Vagina (tissue), 2 donors: ENCODE measurements at regions not wholly inside any gene's neighbourhood (a gene's known extent, or its start where the extent isn't known, plus 50 kb on each side); places are given as distances from the start of the nearest gene placed in this dataset.

Source experiments
- DNase-seq, 2 donors: peaks; one replicate each; pipeline ENCODE4 v3.0.0-alpha.2; 2017; ENCODE audit errors: extremely low spot score in 2 of 2
- H3K27ac ChIP-seq: fragments of 200-600 bp; sonication (generic); one replicate; pipeline ENCODE4 v1.5.1; 2019
- H3K27me3 ChIP-seq: fragments of 200-600 bp; sonication (generic); one replicate; pipeline ENCODE4 v1.5.1; 2019
- H3K36me3 ChIP-seq, 2 donors: fragments of 200-600 bp; sonication (generic); one replicate each; pipeline ENCODE4 v1.5.1; 2017 to 2019
- H3K4me1 ChIP-seq: fragments of 200-600 bp; sonication (generic); one replicate; pipeline ENCODE4 v1.5.1; 2019
- H3K4me3 ChIP-seq, 2 donors: fragments of 200-600 bp; sonication (generic); 1 replicate in 1 of 2; 2 replicates in 1 of 2; pipeline ENCODE4 v1.5.1; 2016 to 2019
- H3K9me3 ChIP-seq: fragments of 200-600 bp; sonication (generic); one replicate; pipeline ENCODE4 v1.5.1; 2019
- CTCF ChIP-seq, 3 experiments: fragments of 450-650 bp in 2 of 3; fragments of 200-600 bp in 1 of 3; sonication (generic) in 1 of 3; IDR thresholded peaks; one replicate each; pipeline ENCODE4 v1.5.1; 2017 to 2019; ENCODE audit warnings: antibody characterized with exemption in 3 of 3, mild to moderate bottlenecking in 2 of 3, moderate library complexity in 2 of 3
- POLR2A ChIP-seq, 2 donors: fragments of 450-650 bp; IDR thresholded peaks; one replicate each; pipeline ENCODE4 v1.6.1; 2017; ENCODE audit warnings: antibody characterized with exemption in 2 of 2, mild to moderate bottlenecking in 2 of 2, moderate library complexity in 2 of 2
- POLR2AphosphoS5 ChIP-seq, 2 donors: sonication (generic); formaldehyde crosslinking; IDR thresholded peaks; one replicate each; pipeline ENCODE4 v1.9.0; 2017; ENCODE audit warnings: antibody characterized with exemption in 2 of 2, mild to moderate bottlenecking in 2 of 2, low read depth in 1 of 2; ENCODE audit not compliant: insufficient read depth in 1 of 2
- intact Hi-C: fragments of 100-400 bp; cut with DNase I; formaldehyde crosslinking; loops from one replicate; pipeline ENCODE4 v1.15.1; 2023

- H3K36me3 ChIP-seq, result no peaks in the 10 kb centered on the region
- intact Hi-C loops, result no loop called here
- H3K4me3 ChIP-seq, result no peak overlapping the region
- H3K27ac ChIP-seq, result no peak overlapping the region
- H3K27me3 ChIP-seq, result no peaks in the 10 kb centered on the region
- TF ChIP-seq POLR2AphosphoS5 (IDR thresholded peaks at IDR 0.05; ENCODE audit: insufficient read depth in 1 of 2, low read depth in 1 of 2) (no peak), POLR2A (IDR thresholded peaks at IDR 0.05) (no peak), CTCF (IDR thresholded peaks at IDR 0.05) (no peak)
- DNase-seq, result no peak
- no peaks in the 10 kb centered on the region for H3K9me3 ChIP-seq
- H3K4me1 ChIP-seq, result no peaks in the 10 kb centered on the region
These were observed 749.0 kb downstream of the PDCD6IP start for GRCh38 chr3:34547297-34547920.

- no peaks in the 10 kb centered on the region for H3K36me3 ChIP-seq
- H3K4me3 ChIP-seq, result no peak overlapping the region
- no peak overlapping the region for H3K27ac ChIP-seq
- TF ChIP-seq POLR2AphosphoS5 (IDR thresholded peaks at IDR 0.05; ENCODE audit: insufficient read depth in 1 of 2, low read depth in 1 of 2) (no peak), POLR2A (IDR thresholded peaks at IDR 0.05) (no peak), CTCF (IDR thresholded peaks at IDR 0.05) (no peak)
- H3K4me1 ChIP-seq, result no peaks in the 10 kb centered on the region
- intact Hi-C loops, result no loop called here
- DNase-seq, result no peak
- no peaks in the 10 kb centered on the region for H3K9me3 ChIP-seq
- H3K27me3 ChIP-seq, result no peaks in the 10 kb centered on the region
These were observed 768.8 kb downstream of the PDCD6IP start for GRCh38 chr3:34567266-34567665.

GRCh38 chr3:34568766-34569165, 770.3 kb downstream of the PDCD6IP start:
- Histone ChIP-seq H3K9me3 (no peaks in the 10 kb centered on the region), H3K4me1 (no peaks in the 10 kb centered on the region), H3K27me3 (no peaks in the 10 kb centered on the region), H3K36me3 (no peaks in the 10 kb centered on the region), H3K4me3 (no peak overlapping the region), H3K27ac (no peak overlapping the region)
- intact Hi-C loops, result no loop called here
- TF ChIP-seq POLR2AphosphoS5 (IDR thresholded peaks at IDR 0.05; ENCODE audit: insufficient read depth in 1 of 2, low read depth in 1 of 2), result no peak
- no peak for TF ChIP-seq CTCF (IDR thresholded peaks at IDR 0.05)
- TF ChIP-seq POLR2A (IDR thresholded peaks at IDR 0.05), result no peak
- DNase-seq, result no peak

- no peak for DNase-seq
- H3K27me3 ChIP-seq, result no peaks in the 10 kb centered on the region
- intact Hi-C loops, result no loop called here
- H3K4me1 ChIP-seq, result no peaks in the 10 kb centered on the region
- no peaks in the 10 kb centered on the region for H3K36me3 ChIP-seq
- H3K4me3 ChIP-seq, result no peak overlapping the region
- H3K9me3 ChIP-seq, result no peaks in the 10 kb centered on the region
- no peak overlapping the region for H3K27ac ChIP-seq
- TF ChIP-seq POLR2A (IDR thresholded peaks at IDR 0.05) (no peak), POLR2AphosphoS5 (IDR thresholded peaks at IDR 0.05; ENCODE audit: insufficient read depth in 1 of 2, low read depth in 1 of 2) (no peak), CTCF (IDR thresholded peaks at IDR 0.05) (no peak)
These were observed 771.0 kb downstream of the PDCD6IP start for GRCh38 chr3:34569437-34569836.

GRCh38 chr3:34570916-34571705, 772.7 kb downstream of the PDCD6IP start:
- Histone ChIP-seq H3K36me3 (no peaks in the 10 kb centered on the region), H3K9me3 (no peaks in the 10 kb centered on the region), H3K4me3 (no peak overlapping the region), H3K27ac (no peak overlapping the region), H3K4me1 (no peaks in the 10 kb centered on the region), H3K27me3 (no peaks in the 10 kb centered on the region)
- intact Hi-C loops, result no loop called here
- TF ChIP-seq POLR2AphosphoS5 (IDR thresholded peaks at IDR 0.05; ENCODE audit: insufficient read depth in 1 of 2, low read depth in 1 of 2) (no peak), CTCF (IDR thresholded peaks at IDR 0.05) (no peak), POLR2A (IDR thresholded peaks at IDR 0.05) (no peak)
- DNase-seq, result no peak
